HG02623 (cell line): ENCODE measurements at regions not wholly inside any gene's neighbourhood (a gene's known extent, or its start where the extent isn't known, plus 50 kb on each side); places are given as distances from the start of the nearest gene placed in this dataset.
"Not testable (repeated sequence)": the region's sequence is repeated elsewhere in the genome, so short reads cannot be mapped to it uniquely, and the experiment has no call there.

ENCODE experiments used
- ATAC-seq: cut with Tn5 transposase; IDR thresholded peaks from one replicate; pipeline ENCODE4 v1.9.1; 2021; ENCODE audit warnings: moderate library complexity; ENCODE audit not compliant: unreplicated experiment

GRCh38 chrX:8105531-8105930 is 65.5 kb downstream of the VCX2 start:
- ATAC-seq = no peak

DNA sequence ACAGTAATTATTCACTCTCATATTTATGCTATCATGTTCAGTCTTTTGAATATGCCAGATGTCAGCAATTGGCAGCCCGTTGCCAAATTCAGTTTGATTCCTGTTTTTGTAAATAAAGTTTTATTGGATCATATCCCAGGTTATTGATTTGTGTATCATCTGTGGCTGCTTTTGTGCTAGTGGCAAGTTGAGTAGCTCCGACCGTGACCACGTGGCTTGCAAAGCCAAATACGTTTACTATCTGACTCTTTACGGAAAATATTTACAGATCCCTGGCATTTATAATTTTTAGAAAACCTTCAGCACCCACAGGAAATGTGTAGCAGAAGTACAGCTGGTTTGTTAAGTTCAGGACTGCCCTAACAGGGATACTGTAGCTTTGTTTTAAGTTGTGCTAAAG is 67.4 kb downstream of the VCX2 start:
- no peak for ATAC-seq

DNA sequence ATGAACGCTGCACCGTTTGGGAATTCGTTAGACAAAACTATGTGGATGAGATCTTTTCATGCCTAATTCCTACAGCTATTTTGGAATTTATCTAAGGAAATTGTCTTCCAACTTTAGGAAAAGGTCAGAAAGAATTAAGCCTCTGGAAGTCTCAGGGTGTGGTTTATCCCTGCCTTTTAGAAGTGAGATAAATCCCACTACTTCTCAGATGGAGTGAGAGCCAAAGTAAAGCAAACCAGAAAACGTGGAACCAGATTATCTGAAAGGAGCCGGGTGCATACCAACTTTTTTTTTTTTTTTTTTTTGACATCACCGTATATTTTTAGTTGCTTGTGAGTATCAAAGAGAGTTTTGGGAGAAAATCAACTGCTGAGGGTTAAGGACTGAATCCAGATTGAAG is 79.6 kb downstream of the VCX2 start:
- ATAC-seq = no peak

DNA sequence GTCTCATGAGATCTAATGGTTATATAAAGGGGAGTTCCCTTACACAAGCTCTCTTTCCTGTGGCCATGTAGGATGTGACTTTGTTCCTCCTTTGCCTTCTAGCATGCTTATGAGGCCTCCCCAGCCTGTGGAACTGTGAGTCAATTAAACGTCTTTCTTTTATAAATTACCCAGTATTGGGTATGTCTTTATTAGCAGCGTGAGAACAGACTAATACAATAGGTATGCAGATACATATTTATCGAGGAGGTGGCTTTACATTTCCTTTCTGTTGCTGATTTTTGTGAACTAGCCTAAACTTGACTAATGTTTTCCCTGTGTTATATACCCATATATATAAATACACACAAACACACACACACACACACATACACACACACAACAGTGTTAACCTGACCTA is 80.2 kb downstream of the VCX2 start:
- ATAC-seq = no peak

GRCh38 chrX:8090482-8090881 is 80.6 kb downstream of the VCX2 start:
- no peak for ATAC-seq

DNA sequence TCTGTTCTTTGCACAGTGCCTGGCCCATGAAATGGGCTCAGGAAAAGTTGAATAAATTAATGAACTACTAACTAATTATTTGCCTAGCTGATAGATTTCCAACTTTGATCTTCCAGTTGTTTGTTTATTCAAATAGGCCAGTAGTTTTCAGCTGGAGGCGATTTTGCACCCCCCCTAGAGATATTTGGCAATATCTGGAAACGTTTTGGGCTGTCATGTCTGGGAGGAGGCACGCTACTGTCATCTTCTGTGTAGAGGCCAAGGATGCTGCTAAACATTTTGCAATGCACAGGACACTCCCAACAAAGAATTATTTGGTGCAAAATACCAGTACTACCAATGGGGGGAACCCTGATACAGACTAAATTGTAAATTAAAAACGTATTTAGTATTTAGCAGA is 81.9 kb downstream of the VCX2 start:
- no peak for ATAC-seq

DNA sequence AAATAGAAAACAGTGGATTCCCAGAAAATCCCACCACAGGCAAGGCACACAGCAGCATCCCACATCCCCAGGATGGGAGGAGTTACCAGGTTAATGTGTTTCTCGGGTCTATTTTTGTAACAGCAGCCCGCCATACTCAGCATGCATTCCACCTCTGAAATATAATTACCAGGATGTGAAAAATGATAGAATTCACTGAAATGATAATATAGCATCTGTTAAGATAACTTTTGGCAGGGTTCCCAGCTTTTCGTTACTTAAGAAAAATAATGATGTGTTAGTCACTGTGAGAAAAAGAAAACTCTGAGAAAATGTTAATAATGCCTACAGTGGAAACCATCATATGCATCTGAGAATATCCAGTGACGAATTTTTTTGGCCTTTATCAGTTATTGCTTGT is 87.1 kb downstream of the VCX2 start:
- ATAC-seq = no peak

GRCh38 chrX:8083286-8083685 is 87.8 kb downstream of the VCX2 start:
- ATAC-seq = no peak

GRCh38 chrX:8075636-8076035 is 95.4 kb downstream of the VCX2 start:
- ATAC-seq = no peak

GRCh38 chrX:8067754-8068462 is 103.2 kb downstream of the VCX2 start:
- no peak for ATAC-seq

DNA sequence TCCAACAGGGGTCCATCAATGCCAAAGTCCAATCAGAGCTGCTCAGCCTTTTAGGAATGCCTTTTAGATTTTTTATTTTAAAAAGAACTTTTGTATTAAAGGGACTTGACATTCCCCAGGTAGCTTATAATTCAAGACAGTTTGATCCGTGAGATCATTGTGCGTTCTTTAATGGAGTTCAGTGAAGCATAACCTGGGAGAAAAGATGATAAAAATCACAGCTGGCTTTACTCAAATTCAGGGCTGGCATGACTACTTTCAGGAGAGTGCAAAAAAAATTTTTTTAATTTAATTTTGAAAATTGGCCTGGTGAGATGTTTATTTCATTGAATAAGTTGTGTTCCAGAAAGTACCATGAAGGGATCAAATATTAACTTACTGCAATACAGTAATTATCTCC is 118.2 kb downstream of the VCX2 start:
- ATAC-seq = no peak

- ATAC-seq = no peak
Measured at GRCh38 chrX:8049827-8050226, 121.2 kb downstream of the VCX2 start.

GRCh38 chrX:8048466-8048865 is 121.3 kb upstream of the PNPLA4 start:
- no peak for ATAC-seq

DNA sequence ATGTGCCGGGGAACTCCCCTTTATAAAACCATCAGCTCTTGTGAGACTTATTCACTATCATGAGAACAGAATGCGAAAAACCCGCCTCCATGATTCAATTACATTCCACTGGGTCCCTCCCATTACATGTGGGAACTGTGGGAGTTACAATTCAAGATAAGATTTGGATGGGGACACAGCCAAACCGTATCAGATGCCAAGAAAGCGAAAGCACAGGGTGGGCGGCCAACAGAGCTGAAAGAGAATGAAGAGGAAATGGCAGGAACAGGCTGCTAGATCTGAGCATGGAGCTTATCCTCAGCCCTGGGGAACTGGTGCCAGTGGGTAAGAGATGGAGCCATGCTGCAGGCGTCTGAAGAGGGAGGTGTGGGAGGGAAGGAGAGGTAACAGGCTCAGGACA is 117.7 kb upstream of the PNPLA4 start:
- ATAC-seq = no peak

- no peak for ATAC-seq
Measured at GRCh38 chrX:8043546-8043945, 116.3 kb upstream of the PNPLA4 start.

- no peak for ATAC-seq
Measured at GRCh38 chrX:8043121-8043520, 115.9 kb upstream of the PNPLA4 start.

GRCh38 chrX:8042304-8042703 is 115.1 kb upstream of the PNPLA4 start:
- ATAC-seq = no peak

GRCh38 chrX:8039711-8040110 is 112.5 kb upstream of the PNPLA4 start:
- ATAC-seq = not testable (repeated sequence)

- ATAC-seq = no peak
Measured at GRCh38 chrX:8037593-8038348, 110.6 kb upstream of the PNPLA4 start.

- no peak for ATAC-seq
Measured at GRCh38 chrX:8036914-8037313, 109.7 kb upstream of the PNPLA4 start.

DNA sequence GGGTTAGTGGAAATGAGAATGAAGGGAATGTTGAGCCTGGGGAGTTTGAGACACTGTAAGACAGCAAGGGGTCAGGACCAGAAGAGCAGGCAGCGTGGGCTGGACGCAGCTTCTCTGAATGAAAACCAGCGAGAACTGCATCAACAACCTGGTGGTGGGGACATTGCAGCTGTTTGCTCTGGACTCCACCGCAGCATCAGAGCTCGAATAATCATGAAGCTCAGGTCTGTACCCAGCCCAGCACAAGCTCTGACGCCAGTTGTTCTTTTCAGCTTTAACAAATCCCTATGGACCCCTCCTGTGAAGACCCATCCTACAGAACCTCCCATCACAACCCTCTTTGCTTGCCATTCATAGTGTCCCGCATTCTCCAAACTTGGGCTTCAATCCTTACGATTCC is 106.8 kb upstream of the PNPLA4 start:
- no peak for ATAC-seq

- ATAC-seq = no peak
Measured at GRCh38 chrX:8033175-8033574, 106.0 kb upstream of the PNPLA4 start.

DNA sequence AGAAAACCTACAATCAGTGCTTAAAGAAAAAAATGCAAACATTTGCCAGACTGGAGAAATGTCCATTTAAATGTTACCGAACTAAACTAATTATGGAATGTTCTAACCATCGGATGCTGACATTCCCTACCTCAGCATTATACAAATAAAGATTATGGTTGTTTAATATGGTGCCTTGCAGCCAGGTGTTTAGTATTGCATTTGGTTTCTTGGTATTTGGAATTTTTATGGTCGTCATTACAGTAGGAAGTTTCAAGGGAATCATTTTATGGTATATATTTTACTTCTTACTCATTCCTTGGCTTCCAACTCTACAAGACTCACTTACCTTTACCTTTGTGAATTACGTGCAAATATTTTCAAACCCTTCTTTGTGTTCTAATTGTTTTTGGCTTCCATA is 103.1 kb upstream of the PNPLA4 start:
- ATAC-seq = no peak
